Activated CD4-positive, alpha-beta T cell treated with anti-CD3 and anti-CD28 coated beads, Interleukin-2, Interleukin-6, amounts not matched to agents 100 ng/mL and 50 ng/mL, durations not matched to agents 16 hours and 8 hours (primary cell): ENCODE measurements at regions not wholly inside any gene's neighbourhood (a gene's known extent, or its start where the extent isn't known, plus 50 kb on each side); places are given as distances from the start of the nearest gene placed in this dataset.

Experiments
- DNase-seq: peaks from one replicate; pipeline ENCODE4 v3.0.0-alpha.2; 2020

GRCh38 chrX:149151805-149152757 lies 353.0 kb downstream of the IDS start:
- DNase-seq: no peak

DNA sequence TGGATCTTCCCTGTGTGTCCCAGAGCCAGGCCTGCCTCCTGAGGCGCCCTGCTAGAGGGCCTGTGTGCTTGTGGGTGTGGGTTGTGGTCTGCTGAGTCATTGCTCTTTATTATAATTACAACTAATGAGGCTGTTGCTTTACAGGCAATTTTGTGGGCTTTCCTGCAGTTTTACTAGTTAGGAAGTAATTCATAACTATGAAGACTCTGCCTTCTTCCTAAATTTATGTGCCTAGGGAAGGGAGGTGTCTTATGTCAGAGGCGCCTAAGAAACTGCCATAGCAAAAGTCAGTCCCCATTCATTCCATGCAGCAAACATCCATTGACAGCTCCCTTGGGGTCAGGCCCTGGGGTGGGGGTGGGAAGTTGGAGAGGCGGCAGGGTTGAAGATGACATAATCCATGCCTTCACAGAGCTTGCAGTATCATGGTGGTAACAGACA lies 359.2 kb downstream of the IDS start:
- DNase-seq: peak; percentile 28

DNA sequence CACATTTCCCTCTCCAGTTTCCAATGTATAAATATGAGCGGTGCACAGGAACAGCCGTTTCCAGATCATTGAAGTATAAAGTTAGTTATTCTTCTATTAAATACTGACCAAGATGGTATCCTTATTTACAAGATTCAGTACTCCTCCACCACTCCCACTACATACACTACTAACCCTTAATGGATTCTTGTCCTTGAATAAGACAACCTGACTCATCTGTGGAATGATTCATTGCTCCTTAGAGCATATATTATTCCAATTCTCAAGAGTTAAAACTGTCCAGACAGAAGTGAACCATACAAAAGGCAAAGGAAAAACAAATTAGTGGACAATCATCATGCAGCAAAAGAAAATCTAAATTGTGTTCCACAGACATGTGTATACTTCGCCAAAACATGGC lies 373.3 kb downstream of the IDS start:
- DNase-seq: no peak

DNA sequence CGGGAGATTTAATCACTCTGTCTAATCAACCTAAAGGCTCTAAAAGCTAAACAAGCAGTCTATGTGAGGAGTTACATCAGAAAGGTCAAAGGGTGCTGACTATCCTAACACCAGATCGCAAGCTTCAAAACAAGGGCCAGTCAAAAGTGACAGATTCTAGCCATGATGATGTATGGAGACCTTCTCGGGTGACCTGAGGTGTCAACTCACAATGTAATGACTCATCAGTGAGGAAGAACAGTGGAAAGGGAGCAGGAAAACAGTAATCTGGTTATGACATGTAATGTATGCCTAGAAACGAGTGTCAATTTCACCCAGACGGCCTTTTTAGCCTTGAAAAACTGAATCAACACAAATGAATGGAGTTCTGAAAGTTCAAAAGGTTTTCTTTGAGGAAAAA lies 375.3 kb downstream of the IDS start:
- peak; percentile 5 for DNase-seq

- no peak for DNase-seq
These were observed 380.5 kb downstream of the IDS start for GRCh38 chrX:149124526-149125108.

DNA sequence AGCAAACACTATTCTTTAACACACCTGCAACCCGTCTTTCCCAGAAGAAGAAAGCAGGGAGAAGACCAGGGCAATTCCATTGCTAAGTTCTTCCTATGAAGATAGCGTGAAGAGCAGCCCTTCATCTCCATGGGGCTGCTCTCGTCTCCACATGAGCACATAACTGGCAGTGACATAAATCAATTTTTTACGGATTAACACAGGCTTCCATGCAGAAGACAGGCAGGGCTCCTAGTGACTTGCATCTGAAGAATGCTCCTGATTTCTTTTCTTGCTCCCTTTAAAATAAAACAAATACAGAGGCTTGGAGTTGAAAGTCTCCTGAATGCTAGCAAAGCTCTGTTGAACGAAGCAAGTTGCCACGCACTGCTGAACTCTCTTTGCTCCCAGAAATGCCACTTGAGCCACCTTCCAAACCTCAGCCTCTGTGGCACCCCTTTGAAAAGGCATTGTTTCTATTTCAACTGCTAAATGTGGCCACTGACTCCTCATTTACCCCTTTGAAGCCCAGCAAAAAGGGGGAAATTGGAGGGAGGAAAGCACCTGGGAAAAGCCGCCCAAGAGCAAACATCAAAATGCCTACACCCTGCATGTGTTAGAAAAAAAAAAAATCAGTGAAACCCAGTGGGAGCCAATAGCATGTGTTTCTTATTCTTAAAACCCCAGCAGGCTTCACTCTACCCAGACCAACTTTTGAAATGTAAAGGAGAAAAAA lies 383.7 kb downstream of the IDS start:
- DNase-seq: no peak

DNA sequence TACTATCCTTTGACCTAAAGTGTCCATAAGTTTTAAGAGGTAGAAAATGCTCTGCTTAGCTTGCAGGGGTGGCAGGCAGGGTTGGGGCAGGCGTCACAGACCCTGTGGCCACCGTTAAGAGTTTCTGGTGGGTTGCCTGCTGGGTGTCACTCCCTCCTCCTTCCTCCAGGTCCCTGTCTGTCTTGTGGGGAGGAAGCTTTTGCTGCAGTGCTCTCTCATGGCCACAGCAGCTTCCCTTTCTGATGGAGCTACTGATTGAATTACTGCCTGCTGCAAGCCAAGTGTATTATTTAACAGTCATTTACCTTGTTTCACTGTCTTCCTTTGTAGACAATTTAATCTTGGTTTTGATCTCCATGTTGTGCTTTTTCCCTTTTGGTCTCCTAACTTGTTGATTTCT lies 384.6 kb downstream of the IDS start:
- no peak for DNase-seq

- no peak for DNase-seq
These were observed 390.2 kb downstream of the IDS start for GRCh38 chrX:149114874-149115273.

- no peak for DNase-seq
These were observed 391.1 kb downstream of the IDS start for GRCh38 chrX:149114001-149114400.

- DNase-seq: no peak
These were observed 407.3 kb downstream of the IDS start for GRCh38 chrX:149097786-149098185.

GRCh38 chrX:149092179-149092578 lies 412.9 kb downstream of the IDS start:
- DNase-seq: no peak

DNA sequence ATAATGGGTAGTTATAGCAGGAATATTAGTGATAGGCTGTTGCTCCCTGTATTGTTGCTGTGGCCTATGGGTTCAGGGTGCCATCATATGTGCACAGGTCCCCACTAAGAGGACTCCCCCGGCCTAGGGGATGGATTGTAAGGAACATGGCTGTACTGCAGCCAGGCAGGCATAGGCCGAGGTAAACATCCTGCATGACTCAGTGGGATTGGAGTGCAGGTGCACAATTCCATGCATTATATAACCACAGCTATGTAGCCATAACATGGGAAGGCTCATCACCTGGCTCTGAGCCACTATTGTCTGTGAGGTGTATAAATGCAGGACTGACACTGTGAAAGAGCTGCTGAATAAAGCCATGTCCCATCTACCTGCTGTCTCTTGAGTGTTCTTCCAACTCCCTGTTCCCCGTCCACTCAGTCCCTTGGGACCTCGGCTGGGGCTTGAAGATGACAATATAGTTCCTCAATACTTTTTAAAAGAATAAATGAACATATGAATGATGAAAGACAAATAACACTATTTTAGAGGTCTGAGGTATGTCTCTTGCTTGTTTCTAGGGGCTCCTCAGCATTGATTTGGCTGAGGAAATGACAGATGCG lies 425.2 kb downstream of the IDS start:
- no peak for DNase-seq

DNA sequence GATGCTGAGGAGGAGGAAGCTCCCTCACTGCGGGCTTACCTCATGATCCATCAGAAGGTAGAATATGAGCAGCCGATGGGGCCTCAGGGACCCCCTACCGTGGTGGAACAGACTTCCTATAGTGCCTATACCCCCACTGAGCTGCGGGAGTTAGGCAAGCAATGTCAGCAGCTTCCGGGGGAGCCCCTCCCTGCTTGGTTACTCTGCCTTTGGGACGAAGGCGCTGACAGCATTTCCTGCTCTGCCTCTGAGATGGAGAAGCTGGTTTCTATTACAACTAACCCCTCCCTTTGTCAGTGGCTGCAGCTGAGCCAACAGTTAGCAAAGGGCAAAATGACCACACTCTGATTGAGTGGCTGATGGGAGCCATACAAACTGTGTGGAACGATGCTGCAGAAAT lies 430.7 kb downstream of the IDS start:
- DNase-seq: no peak

- no peak for DNase-seq
These were observed 431.6 kb downstream of the IDS start for GRCh38 chrX:149073479-149073878.

GRCh38 chrX:149069899-149070298 lies 435.2 kb downstream of the IDS start:
- no peak for DNase-seq

DNA sequence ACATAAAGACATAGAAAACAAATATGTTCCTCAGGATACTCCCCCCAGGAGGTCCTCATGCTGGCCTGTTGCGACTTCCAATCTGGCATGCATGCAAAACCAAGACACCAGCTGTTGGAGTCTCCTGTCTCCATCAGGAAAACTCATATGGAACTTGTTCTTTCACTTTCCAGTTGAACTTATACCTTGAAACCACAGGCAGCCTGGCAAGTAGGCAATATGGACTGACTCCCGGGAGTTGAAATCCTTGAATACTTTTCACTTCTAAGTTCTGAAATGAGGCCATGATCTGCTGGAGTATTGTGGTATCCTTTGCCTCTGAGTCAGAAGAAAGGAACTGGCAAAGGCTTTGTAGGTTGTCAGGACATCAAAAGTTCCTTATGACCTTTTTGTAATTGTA lies 444.2 kb downstream of the IDS start:
- no peak for DNase-seq
